22Rv1 (cell line): ENCODE measurements at regions not wholly inside any gene's neighbourhood (a gene's known extent, or its start where the extent isn't known, plus 50 kb on each side); places are given as distances from the start of the nearest gene placed in this dataset.

Experiments
- H3K27ac ChIP-seq: fragments of 450-650 bp; 2 replicates; pipeline ENCODE4 v1.5.1; 2017
- ZFX ChIP-seq: fragments of 450-650 bp; IDR thresholded peaks from 2 replicates; pipeline ENCODE4 v1.6.1; 2017; ENCODE audit warnings: antibody characterized with exemption, borderline replicate concordance
- TF ChIP-seq, protein P1 (sequence below): fragments of 450-650 bp; IDR thresholded peaks from 2 replicates; pipeline ENCODE4 v1.5.1; 2017; ENCODE audit warnings: mild to moderate bottlenecking

DNA sequence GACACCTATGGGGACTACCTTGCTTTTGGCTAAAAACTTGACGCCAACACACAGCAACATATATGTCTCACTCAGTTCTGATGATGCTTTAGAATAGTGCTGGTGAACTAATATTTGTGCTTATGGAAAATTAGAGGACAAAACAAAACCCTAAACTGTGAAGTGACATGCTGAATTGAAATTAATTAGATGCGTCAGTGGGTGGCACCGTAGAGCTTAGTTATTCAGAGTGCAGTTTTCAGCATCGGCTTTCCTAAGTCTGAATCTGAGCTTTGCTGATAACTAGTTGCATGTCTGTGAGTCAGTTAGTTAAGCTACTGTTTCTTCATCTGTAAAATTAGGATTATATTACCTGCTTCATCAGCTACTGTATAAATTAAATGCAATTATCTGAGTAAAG is 245.0 kb upstream of the SORCS1 start:
- TF ChIP-seq ZFX, result no peak
- TF ChIP-seq, protein P1, sequence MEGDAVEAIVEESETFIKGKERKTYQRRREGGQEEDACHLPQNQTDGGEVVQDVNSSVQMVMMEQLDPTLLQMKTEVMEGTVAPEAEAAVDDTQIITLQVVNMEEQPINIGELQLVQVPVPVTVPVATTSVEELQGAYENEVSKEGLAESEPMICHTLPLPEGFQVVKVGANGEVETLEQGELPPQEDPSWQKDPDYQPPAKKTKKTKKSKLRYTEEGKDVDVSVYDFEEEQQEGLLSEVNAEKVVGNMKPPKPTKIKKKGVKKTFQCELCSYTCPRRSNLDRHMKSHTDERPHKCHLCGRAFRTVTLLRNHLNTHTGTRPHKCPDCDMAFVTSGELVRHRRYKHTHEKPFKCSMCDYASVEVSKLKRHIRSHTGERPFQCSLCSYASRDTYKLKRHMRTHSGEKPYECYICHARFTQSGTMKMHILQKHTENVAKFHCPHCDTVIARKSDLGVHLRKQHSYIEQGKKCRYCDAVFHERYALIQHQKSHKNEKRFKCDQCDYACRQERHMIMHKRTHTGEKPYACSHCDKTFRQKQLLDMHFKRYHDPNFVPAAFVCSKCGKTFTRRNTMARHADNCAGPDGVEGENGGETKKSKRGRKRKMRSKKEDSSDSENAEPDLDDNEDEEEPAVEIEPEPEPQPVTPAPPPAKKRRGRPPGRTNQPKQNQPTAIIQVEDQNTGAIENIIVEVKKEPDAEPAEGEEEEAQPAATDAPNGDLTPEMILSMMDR, result peak; percentile 45
- no peak overlapping the region for H3K27ac ChIP-seq

DNA sequence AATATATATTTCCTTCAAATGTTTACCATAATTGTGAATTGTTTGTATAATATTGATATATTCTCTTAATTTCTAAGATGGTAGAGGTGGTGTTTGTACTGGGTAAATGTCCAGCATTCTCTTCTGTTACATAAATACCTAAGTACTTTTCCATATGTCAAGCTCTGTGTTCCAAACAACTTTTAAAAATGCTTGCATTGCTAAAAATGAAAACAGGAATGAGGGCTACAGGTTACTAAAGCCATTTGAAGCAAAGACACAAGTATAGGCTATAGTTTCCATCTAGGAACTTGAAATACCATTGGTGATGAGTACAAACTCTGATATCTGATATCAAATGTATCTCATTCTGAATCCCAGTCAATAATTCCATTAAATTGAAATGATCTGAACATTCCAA is 233.6 kb upstream of the SORCS1 start:
- no peak for TF ChIP-seq ZFX
- TF ChIP-seq, protein P1, result no peak
- H3K27ac ChIP-seq, result no peak overlapping the region

DNA sequence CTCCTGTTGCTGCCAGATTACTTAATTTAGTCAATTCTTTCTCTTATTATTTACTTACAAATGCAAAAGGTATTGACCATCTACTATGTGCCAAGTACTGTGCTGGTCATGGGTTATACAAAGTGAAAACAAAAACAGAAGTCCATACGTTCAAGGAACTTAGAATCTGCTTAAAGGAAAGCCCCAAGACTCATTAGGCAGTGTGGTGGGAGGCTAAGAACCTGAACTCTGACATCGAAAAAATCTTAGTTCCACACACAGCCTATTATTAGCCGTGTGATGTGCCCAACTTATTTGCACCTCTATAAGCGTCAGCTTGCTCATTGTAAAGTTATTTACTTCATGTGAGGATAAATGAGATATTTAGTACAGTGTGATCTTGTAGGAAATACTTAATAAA is 227.4 kb upstream of the SORCS1 start:
- no peak overlapping the region for H3K27ac ChIP-seq
- TF ChIP-seq, protein P1, result no peak
- TF ChIP-seq ZFX, result no peak

DNA sequence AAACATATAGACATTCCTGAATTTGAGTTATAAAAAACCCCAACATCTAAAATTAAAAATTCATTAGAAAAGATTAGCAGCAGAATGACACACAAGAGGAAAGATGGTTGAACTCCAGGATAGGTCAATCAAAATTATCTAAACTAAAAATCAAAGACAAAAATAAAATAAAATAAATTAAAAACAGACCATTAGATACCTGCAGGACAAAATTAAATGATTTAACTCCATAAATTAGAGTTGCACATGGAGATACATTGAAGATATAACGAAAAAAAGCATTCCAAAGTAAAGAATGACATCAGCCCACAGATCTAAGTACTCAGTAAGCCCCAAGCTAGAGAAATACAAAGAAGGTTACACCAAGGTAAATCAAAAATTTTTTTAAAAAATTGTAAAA is 226.1 kb upstream of the SORCS1 start:
- H3K27ac ChIP-seq, result no peak overlapping the region
- TF ChIP-seq ZFX, result no peak
- TF ChIP-seq, protein P1, result no peak

DNA sequence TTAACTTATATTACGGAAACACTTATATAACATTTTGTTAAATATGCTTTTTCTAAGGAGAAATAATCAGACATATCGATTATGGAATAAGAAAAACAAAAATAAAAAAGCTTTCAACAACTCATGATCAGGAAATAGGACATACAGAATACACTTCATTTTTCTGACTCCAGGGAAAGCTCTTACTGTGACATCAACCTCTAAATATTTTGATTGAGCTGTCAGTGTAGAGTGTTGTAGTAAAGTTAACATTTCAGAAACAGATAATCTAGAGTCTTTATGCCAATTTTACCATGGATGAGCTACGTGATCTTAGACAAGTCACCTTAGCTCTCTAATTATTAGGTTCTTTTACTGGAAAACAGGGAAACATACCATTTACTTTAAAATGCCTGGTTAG is 218.9 kb upstream of the SORCS1 start:
- no peak for TF ChIP-seq ZFX
- TF ChIP-seq, protein P1, result no peak
- no peak overlapping the region for H3K27ac ChIP-seq

DNA sequence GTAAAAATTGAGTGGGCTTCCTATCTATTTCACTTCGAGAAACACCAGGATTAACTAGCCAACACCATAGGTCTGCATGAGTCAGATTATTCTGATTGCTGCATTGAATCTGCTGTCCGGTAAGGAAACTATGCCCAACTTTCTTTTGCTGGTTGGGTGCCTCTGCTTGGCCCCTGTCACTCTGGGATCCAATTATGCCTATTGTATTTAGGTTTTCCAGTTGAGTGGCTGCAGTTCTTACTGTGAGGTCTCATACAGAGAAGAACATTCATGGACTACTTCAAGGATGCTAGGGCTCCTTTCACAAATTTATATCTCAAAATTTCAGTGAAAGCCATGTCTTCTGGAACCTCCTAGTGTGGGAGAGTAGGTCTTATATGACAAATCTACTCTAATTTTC is 215.1 kb upstream of the SORCS1 start:
- H3K27ac ChIP-seq, result no peak overlapping the region
- no peak for TF ChIP-seq ZFX
- TF ChIP-seq, protein P1, result no peak

DNA sequence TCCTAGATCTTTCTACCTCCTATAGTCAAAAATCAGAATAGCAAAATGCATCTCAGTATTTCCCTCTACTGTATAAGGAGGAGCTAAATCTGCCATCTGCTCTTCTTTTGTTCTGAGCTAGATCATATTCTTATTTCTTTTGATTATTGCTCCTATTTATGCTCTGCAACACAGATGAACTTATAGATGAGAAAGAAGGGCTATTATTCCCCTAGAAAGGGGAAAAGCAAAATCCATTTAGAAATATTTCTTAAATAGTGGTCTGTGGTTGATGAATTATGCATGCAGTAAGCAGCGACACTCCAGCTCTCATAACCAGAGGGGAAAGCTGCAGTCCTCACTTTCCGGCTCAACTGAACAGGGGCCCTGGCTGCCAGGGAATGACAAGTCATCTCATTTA is 207.3 kb upstream of the SORCS1 start:
- no peak overlapping the region for H3K27ac ChIP-seq
- no peak for TF ChIP-seq ZFX
- TF ChIP-seq, protein P1, result no peak
